ENCODE measurements at regions not wholly inside any gene's neighbourhood (a gene's known extent, or its start where the extent isn't known, plus 50 kb on each side); places are given as distances from the start of the nearest gene placed in this dataset.

- ATAC-seq (peak in 1 of 2 donors; percentile 22), DNase-seq (no peak)
- no peak for TF ChIP-seq CTCF (IDR thresholded peaks at IDR 0.05)
- H3K4me3 ChIP-seq: no peak overlapping the region
- H3K4me1 ChIP-seq: peaks cover 19% of the 10 kb centered on the region
- intact Hi-C loops (cut with DNase I): no loop called here
- no peaks in the 10 kb centered on the region for H3K27me3 ChIP-seq (ENCODE audit: low read depth)
- peak overlapping the region; percentile 58 for H3K27ac ChIP-seq
- no peaks in the 10 kb centered on the region for H3K36me3 ChIP-seq
- no peaks in the 10 kb centered on the region for H3K9me3 ChIP-seq
Observed at GRCh38 chr1:234887016-234887900, 241.4 kb downstream of the TOMM20 start.

GRCh38 chr1:234886081-234886984 is 242.3 kb downstream of the TOMM20 start:
- peak in 1 of 2 donors; percentile 58 for ATAC-seq
- Histone ChIP-seq H3K27ac (peak overlapping the region; percentile 58), H3K27me3 (ENCODE audit: low read depth) (no peaks in the 10 kb centered on the region), H3K36me3 (no peaks in the 10 kb centered on the region), H3K4me3 (no peak overlapping the region), H3K9me3 (no peaks in the 10 kb centered on the region), H3K4me1 (peaks cover 19% of the 10 kb centered on the region)
- no peak for DNase-seq
- no peak for TF ChIP-seq CTCF (IDR thresholded peaks at IDR 0.05)
- intact Hi-C loops (cut with DNase I): no loop called here

- Histone ChIP-seq H3K9me3 (no peaks in the 10 kb centered on the region), H3K27ac (peak overlapping the region; percentile 58)
- ATAC-seq: peak in 1 of 2 donors; percentile 9
Observed at GRCh38 chr1:234885601-234886000, 243.0 kb downstream of the TOMM20 start.

GRCh38 chr1:234884701-234885100 is 243.9 kb downstream of the TOMM20 start:
- TF ChIP-seq CTCF (IDR thresholded peaks at IDR 0.05): no peak
- H3K27ac ChIP-seq: no peak overlapping the region
- intact Hi-C loops (cut with DNase I): no loop called here

More at GRCh38 chr1:234885601-234886000, 243.0 kb downstream of the TOMM20 start:
- no peaks in the 10 kb centered on the region for H3K36me3 ChIP-seq
- no peaks in the 10 kb centered on the region for H3K27me3 ChIP-seq (ENCODE audit: low read depth)
- no peak overlapping the region for H3K4me3 ChIP-seq
- H3K4me1 ChIP-seq: peaks cover 19% of the 10 kb centered on the region
- intact Hi-C loops (cut with DNase I): no loop called here
- DNase-seq: no peak
- no peak for TF ChIP-seq CTCF (IDR thresholded peaks at IDR 0.05)

GRCh38 chr1:234884006-234884405 is 244.6 kb downstream of the TOMM20 start:
- no peak for ATAC-seq
- DNase-seq: no peak
- intact Hi-C loops (cut with DNase I): no loop called here
- Histone ChIP-seq H3K4me1 (peaks cover 28% of the 10 kb centered on the region), H3K27me3 (ENCODE audit: low read depth) (no peaks in the 10 kb centered on the region), H3K4me3 (no peak overlapping the region), H3K36me3 (no peaks in the 10 kb centered on the region), H3K9me3 (no peaks in the 10 kb centered on the region), H3K27ac (no peak overlapping the region)
- no peak for TF ChIP-seq CTCF (IDR thresholded peaks at IDR 0.05)

More at GRCh38 chr1:234884701-234885100, 243.9 kb downstream of the TOMM20 start:
- Histone ChIP-seq H3K9me3 (no peaks in the 10 kb centered on the region), H3K4me3 (no peak overlapping the region), H3K4me1 (peaks cover 21% of the 10 kb centered on the region), H3K27me3 (ENCODE audit: low read depth) (no peaks in the 10 kb centered on the region), H3K36me3 (no peaks in the 10 kb centered on the region)
- DNase-seq (no peak), ATAC-seq (no peak)
